SK-N-SH treated with all-trans-retinoic acid at 6 μM for 48 hours (cell line): ENCODE measurements at regions not wholly inside any gene's neighbourhood (a gene's known extent, or its start where the extent isn't known, plus 50 kb on each side); places are given as distances from the start of the nearest gene placed in this dataset.

Experiments used
- ATAC-seq: fragments of 200-7000 bp; cut with Tn5 transposase; 3 replicates; pipeline ENCODE4 v1.9.1; 2020; ENCODE audit warnings: mild to moderate bottlenecking, moderate library complexity
- ARNTL ChIP-seq: fragments of 450-650 bp; formaldehyde crosslinking; IDR thresholded peaks from 2 replicates; pipeline ENCODE4 v1.5.0; 2020; ENCODE audit warnings: low read depth, mild to moderate bottlenecking, moderate library complexity, borderline replicate concordance
- BACH2 ChIP-seq: fragments of 250-450 bp; sonication (Bioruptor Pico); IDR thresholded peaks from 2 replicates; pipeline ENCODE4 v1.9.0; 2021; ENCODE audit warnings: mild to moderate bottlenecking, borderline replicate concordance
- CSDC2 ChIP-seq: fragments of 250-450 bp; sonication (Bioruptor Pico); IDR thresholded peaks from 2 replicates; pipeline ENCODE4 v1.5.0; 2020; ENCODE audit warnings: mild to moderate bottlenecking, moderate library complexity
- CSRNP3 ChIP-seq: fragments of 250-450 bp; sonication (Bioruptor Pico); IDR thresholded peaks from 2 replicates; pipeline ENCODE4 v1.5.1; 2021; ENCODE audit warnings: mild to moderate bottlenecking, moderate library complexity
- ESRRG ChIP-seq: fragments of 250-450 bp; sonication (Bioruptor Pico); IDR thresholded peaks from 2 replicates; pipeline ENCODE4 v1.6.1; 2021; ENCODE audit warnings: mild to moderate bottlenecking
- GLIS3 ChIP-seq: fragments of 250-450 bp; sonication (Bioruptor Pico); IDR thresholded peaks from 2 replicates; pipeline ENCODE4 v1.5.0; 2020; ENCODE audit warnings: mild to moderate bottlenecking, moderate library complexity
- ISL1 ChIP-seq: fragments of 250-450 bp; sonication (Bioruptor Pico); IDR thresholded peaks from 2 replicates; pipeline ENCODE4 v2.1.2; 2022; ENCODE audit warnings: mild to moderate bottlenecking, moderate library complexity
- OSR1 ChIP-seq: fragments of 250-450 bp; sonication (Bioruptor Pico); IDR thresholded peaks from 2 replicates; pipeline ENCODE4 v1.8.0; 2022; ENCODE audit warnings: moderate library complexity, mild to moderate bottlenecking, inconsistent platforms
- PPARA ChIP-seq: fragments of 250-450 bp; sonication (Bioruptor Pico); IDR thresholded peaks from 2 replicates; pipeline ENCODE4 v1.5.0; 2020; ENCODE audit warnings: mild to moderate bottlenecking, borderline replicate concordance
- RARB ChIP-seq: fragments of 250-450 bp; sonication (Bioruptor Pico); IDR thresholded peaks from 2 replicates; pipeline ENCODE4 v1.8.0; 2021; ENCODE audit warnings: mild to moderate bottlenecking, moderate library complexity
- SNAI2 ChIP-seq: fragments of 250-450 bp; sonication (Bioruptor Pico); IDR thresholded peaks from 2 replicates; pipeline ENCODE4 v1.5.0; 2020; ENCODE audit warnings: mild to moderate bottlenecking, moderate library complexity
- TCF4 ChIP-seq: fragments of 250-450 bp; sonication (Bioruptor Pico); IDR thresholded peaks from 2 replicates; pipeline ENCODE4 v1.8.0; 2021; ENCODE audit warnings: mild to moderate bottlenecking, moderate library complexity, borderline replicate concordance
- TSHZ2 ChIP-seq: fragments of 250-450 bp; sonication (Bioruptor Pico); IDR thresholded peaks from 2 replicates; pipeline ENCODE4 v1.5.0; 2020; ENCODE audit warnings: mild to moderate bottlenecking, moderate library complexity
- ZC3H10 ChIP-seq: fragments of 250-450 bp; sonication (Bioruptor Pico); IDR thresholded peaks from 2 replicates; pipeline ENCODE4 v1.5.1; 2021; ENCODE audit warnings: mild to moderate bottlenecking, moderate library complexity
- ZNF565 ChIP-seq: fragments of 450-650 bp; formaldehyde crosslinking; conservative IDR thresholded peaks from 2 replicates; pipeline ENCODE4 v1.5.0; 2020; ENCODE audit warnings: low read depth, mild to moderate bottlenecking, moderate library complexity
- ZNF8 ChIP-seq: fragments of 450-650 bp; formaldehyde crosslinking; IDR thresholded peaks from 2 replicates; pipeline ENCODE4 v1.5.0; 2020; ENCODE audit warnings: mild to moderate bottlenecking, moderate library complexity
- TF ChIP-seq, protein P1 (sequence below): fragments of 250-450 bp; sonication (Bioruptor Pico); IDR thresholded peaks from 2 replicates; pipeline ENCODE4 v1.8.0; 2021; ENCODE audit warnings: low read depth, mild to moderate bottlenecking, moderate library complexity, borderline replicate concordance
- TF ChIP-seq, protein P2 (sequence below): fragments of 250-450 bp; sonication (Bioruptor Pico); IDR thresholded peaks from 2 replicates; pipeline ENCODE4 v1.5.1; 2020; ENCODE audit warnings: low read depth, mild to moderate bottlenecking, moderate library complexity
- TF ChIP-seq, protein P3 (sequence below): fragments of 250-450 bp; sonication (Bioruptor Pico); IDR thresholded peaks from 2 replicates; pipeline ENCODE4 v1.8.0; 2020; ENCODE audit warnings: mild to moderate bottlenecking, moderate library complexity, borderline replicate concordance

DNA sequence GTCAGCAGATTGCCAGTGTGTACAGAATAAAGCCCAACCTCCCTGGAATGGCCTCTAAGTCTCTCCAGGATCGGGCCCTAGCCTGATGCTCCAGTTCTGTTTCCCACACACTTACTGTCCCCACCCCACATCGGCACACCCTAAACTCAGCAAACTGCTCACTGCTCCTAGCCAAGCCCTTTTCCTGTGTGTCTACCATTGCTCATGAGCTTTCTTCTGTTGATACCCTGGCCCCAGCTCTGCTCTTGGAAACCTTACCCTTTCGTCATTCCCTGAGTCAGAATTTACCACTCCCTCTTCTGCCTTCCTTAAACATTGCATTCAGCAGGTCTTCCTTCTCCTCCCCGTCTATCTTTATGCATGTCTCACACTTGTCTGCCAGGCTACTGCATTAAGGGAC is 158.9 kb downstream of the TMX1 start (continued):
- TF ChIP-seq, protein P1, sequence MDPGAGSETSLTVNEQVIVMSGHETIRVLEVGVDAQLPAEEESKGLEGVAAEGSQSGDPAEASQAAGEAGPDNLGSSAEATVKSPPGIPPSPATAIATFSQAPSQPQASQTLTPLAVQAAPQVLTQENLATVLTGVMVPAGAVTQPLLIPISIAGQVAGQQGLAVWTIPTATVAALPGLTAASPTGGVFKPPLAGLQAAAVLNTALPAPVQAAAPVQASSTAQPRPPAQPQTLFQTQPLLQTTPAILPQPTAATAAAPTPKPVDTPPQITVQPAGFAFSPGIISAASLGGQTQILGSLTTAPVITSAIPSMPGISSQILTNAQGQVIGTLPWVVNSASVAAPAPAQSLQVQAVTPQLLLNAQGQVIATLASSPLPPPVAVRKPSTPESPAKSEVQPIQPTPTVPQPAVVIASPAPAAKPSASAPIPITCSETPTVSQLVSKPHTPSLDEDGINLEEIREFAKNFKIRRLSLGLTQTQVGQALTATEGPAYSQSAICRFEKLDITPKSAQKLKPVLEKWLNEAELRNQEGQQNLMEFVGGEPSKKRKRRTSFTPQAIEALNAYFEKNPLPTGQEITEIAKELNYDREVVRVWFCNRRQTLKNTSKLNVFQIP (CRISPR knock-in tag), result no peak
- TF ChIP-seq PPARA (CRISPR knock-in tag), result no peak
- no peak for TF ChIP-seq TSHZ2 (CRISPR knock-in tag)
- TF ChIP-seq ZNF565 (CRISPR knock-in tag), result no peak

DNA sequence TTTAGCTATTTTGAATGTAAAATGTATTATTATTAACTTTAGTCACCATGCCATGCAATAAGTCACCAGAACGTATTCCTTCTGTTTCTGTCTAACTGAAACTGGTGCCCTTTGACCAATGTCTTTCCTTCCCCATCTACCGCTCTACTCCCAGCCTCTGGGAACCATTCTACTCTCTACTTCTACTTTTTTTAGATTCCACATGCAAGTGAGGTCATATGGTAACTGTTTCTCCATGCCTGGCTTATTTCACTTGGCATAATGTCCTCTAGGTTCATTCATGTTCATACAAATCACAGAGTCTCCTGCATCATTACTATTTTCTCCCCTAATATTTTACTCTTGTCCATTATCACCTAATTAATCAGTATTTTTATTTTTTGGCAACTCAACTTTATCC is 160.1 kb downstream of the TMX1 start:
- TF ChIP-seq RARB (CRISPR knock-in tag), result no peak

DNA sequence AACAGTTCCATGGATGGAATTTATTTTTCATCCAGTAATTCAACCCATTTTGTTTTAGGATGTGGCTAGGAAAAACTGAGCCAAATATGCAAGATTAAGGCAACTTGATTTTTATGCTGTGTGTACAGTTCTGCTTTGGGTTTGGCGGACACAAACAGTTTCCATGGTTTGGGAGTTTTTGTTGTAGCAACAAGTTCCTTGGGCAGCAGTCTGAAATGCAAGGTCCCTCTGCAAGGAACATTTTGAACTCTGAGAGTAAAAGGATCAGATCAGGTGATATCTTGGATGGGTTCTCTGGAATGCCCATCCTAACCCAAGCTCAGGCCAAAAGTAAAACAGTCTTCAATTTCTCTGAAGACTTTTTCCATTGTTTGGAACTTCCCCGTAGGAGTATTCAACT is 161.2 kb downstream of the TMX1 start:
- TF ChIP-seq CSRNP3 (CRISPR knock-in tag) (no peak), GLIS3 (CRISPR knock-in tag) (no peak), ZC3H10 (no peak), OSR1 (CRISPR knock-in tag) (no peak), TSHZ2 (CRISPR knock-in tag) (no peak), ESRRG (CRISPR knock-in tag) (no peak), SNAI2 (no peak), ARNTL (no peak), BACH2 (CRISPR knock-in tag) (no peak), TCF4 (CRISPR knock-in tag) (no peak), CSDC2 (no peak), ISL1 (CRISPR knock-in tag) (no peak), RARB (CRISPR knock-in tag) (no peak), ZNF8 (CRISPR knock-in tag) (no peak)
- TF ChIP-seq, protein P2, sequence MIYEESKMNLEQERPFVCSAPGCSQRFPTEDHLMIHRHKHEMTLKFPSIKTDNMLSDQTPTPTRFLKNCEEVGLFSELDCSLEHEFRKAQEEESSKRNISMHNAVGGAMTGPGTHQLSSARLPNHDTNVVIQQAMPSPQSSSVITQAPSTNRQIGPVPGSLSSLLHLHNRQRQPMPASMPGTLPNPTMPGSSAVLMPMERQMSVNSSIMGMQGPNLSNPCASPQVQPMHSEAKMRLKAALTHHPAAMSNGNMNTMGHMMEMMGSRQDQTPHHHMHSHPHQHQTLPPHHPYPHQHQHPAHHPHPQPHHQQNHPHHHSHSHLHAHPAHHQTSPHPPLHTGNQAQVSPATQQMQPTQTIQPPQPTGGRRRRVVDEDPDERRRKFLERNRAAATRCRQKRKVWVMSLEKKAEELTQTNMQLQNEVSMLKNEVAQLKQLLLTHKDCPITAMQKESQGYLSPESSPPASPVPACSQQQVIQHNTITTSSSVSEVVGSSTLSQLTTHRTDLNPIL (CRISPR knock-in tag), result no peak
- no peak for ATAC-seq

More for the DNA sequence above, 160.1 kb downstream of the TMX1 start:
- no peak for ATAC-seq

DNA sequence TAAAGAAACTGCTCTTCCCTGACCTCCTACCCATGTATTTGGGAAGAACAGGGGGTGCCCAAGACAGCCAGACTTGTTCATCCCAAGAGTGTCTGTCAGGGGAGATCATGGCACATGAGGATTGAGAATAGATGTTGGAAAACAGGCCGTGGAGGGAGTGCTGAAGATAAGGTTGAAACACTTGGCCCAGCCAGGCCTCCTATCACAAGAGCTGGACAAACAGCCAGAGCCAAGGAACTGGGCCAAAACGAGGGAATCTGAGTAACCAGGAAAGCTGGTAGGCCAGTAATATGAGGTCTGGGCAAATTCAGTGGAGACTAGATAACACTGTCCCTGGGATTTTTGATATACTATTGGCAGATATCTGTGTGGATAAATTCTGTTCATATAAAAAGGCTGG is 161.7 kb downstream of the TMX1 start:
- TF ChIP-seq BACH2 (CRISPR knock-in tag), result no peak
- TF ChIP-seq, protein P3, sequence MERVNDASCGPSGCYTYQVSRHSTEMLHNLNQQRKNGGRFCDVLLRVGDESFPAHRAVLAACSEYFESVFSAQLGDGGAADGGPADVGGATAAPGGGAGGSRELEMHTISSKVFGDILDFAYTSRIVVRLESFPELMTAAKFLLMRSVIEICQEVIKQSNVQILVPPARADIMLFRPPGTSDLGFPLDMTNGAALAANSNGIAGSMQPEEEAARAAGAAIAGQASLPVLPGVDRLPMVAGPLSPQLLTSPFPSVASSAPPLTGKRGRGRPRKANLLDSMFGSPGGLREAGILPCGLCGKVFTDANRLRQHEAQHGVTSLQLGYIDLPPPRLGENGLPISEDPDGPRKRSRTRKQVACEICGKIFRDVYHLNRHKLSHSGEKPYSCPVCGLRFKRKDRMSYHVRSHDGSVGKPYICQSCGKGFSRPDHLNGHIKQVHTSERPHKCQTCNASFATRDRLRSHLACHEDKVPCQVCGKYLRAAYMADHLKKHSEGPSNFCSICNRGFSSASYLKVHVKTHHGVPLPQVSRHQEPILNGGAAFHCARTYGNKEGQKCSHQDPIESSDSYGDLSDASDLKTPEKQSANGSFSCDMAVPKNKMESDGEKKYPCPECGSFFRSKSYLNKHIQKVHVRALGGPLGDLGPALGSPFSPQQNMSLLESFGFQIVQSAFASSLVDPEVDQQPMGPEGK, result no peak
- no peak for ATAC-seq
